Keratinocyte (primary cell): ENCODE measurements at regions not wholly inside any gene's neighbourhood (a gene's known extent, or its start where the extent isn't known, plus 50 kb on each side); places are given as distances from the start of the nearest gene placed in this dataset.

Experiments
- DNase-seq: peaks from one replicate; pipeline ENCODE4 v3.0.0-alpha.2; 2011; ENCODE audit warnings: low read depth, missing footprints, low spot score
- FAIRE-seq: peaks from 2 replicates; lab custom pipeline; 2011; peaks lifted over from hg19 to GRCh38; lab: Jason Lieb, UNC
- H2AFZ ChIP-seq: 2 replicates; pipeline ENCODE4 v1.6.0; 2012; ENCODE audit warnings: low read length, control low read depth, inconsistent platforms; ENCODE audit not compliant: control insufficient read depth
- H3K27ac ChIP-seq: 2 replicates; pipeline ENCODE4 v1.5.1; 2011; ENCODE audit warnings: low read length; ENCODE audit not compliant: control insufficient read depth, insufficient read depth
- H3K27me3 ChIP-seq: 3 replicates; pipeline ENCODE4 v1.6.0; 2011; ENCODE audit warnings: low read length; ENCODE audit not compliant: control insufficient read depth, insufficient read depth; ENCODE audit errors: extremely low read depth
- H3K36me3 ChIP-seq, 2 experiments: 2 replicates in 1 of 2; 3 replicates in 1 of 2; pipeline ENCODE4 v1.5.1; 2011; ENCODE audit warnings: low read length in 2 of 2, mild to moderate bottlenecking in 1 of 2; ENCODE audit not compliant: control insufficient read depth in 2 of 2, insufficient read depth in 2 of 2; ENCODE audit errors: extremely low read depth in 1 of 2
- H3K4me1 ChIP-seq: 3 replicates; pipeline ENCODE4 v1.5.1; 2011; ENCODE audit warnings: low read length; ENCODE audit not compliant: control insufficient read depth, insufficient read depth; ENCODE audit errors: extremely low read depth
- H3K4me2 ChIP-seq: 3 replicates; pipeline ENCODE4 v1.6.0; 2011; ENCODE audit warnings: low read depth, low read length; ENCODE audit not compliant: control insufficient read depth, insufficient read depth; ENCODE audit errors: extremely low read depth
- H3K4me3 ChIP-seq, 3 experiments: fragments of 200-600 bp in 1 of 3; sonication (generic) in 1 of 3; 2 replicates in 2 of 3; 3 replicates in 1 of 3; pipeline ENCODE4 v1.5.1; 2011 to 2016; ENCODE audit warnings: low read length in 3 of 3, mild to moderate bottlenecking in 3 of 3, control low read depth in 2 of 3, inconsistent platforms in 1 of 3, low read depth in 1 of 3, mixed read lengths in 1 of 3, mixed run types in 1 of 3, moderate library complexity in 1 of 3; ENCODE audit not compliant: control insufficient read depth in 2 of 3, insufficient read depth in 2 of 3; ENCODE audit errors: extremely low read depth in 1 of 3
- H3K79me2 ChIP-seq: 2 replicates; pipeline ENCODE4 v1.6.0; 2012; ENCODE audit warnings: low read length; ENCODE audit not compliant: control insufficient read depth, insufficient read depth
- H3K9ac ChIP-seq: 3 replicates; pipeline ENCODE4 v1.6.0; 2011; ENCODE audit warnings: low read length; ENCODE audit not compliant: control insufficient read depth, insufficient read depth; ENCODE audit errors: extremely low read depth
- H3K9me1 ChIP-seq: 3 replicates; pipeline ENCODE4 v1.6.0; 2011; ENCODE audit warnings: low read length; ENCODE audit not compliant: control insufficient read depth, insufficient read depth; ENCODE audit errors: extremely low read depth
- H3K9me3 ChIP-seq: 2 replicates; pipeline ENCODE4 v1.5.1; 2012; ENCODE audit warnings: low read depth, low read length; ENCODE audit not compliant: control insufficient read depth
- H4K20me1 ChIP-seq: 3 replicates; pipeline ENCODE4 v1.6.0; 2011; ENCODE audit warnings: low read length; ENCODE audit not compliant: control insufficient read depth, insufficient read depth; ENCODE audit errors: extremely low read depth
- CTCF ChIP-seq, 3 experiments: IDR thresholded peaks in 1 of 3; conservative IDR thresholded peaks in 1 of 3; optimal IDR thresholded peaks in 1 of 3; 2 replicates in 2 of 3; 3 replicates in 1 of 3; pipeline versions ENCODE3 to v1.5.1; 2011; ENCODE audit warnings: low read length in 3 of 3, mild to moderate bottlenecking in 3 of 3, moderate library complexity in 2 of 3, control low read depth in 1 of 3, inconsistent platforms in 1 of 3; ENCODE audit not compliant: insufficient read depth in 2 of 3; ENCODE audit errors: extremely low read depth in 1 of 3
- EZH2 ChIP-seq: IDR thresholded peaks from one replicate; pipeline ENCODE4 v1.6.1; 2012; ENCODE audit warnings: inconsistent platforms, mild to moderate bottlenecking, low read length, moderate library complexity
- dilution Hi-C: fragments of 300-500 bp; cut with MboI; formaldehyde crosslinking; loops from one replicate; pipeline ENCODE4 v1.7.0; 2020; ENCODE audit warnings: low sequenced_read_pairs; ENCODE audit not compliant: extremely low pct_ligation_motif_present

GRCh38 chr3:6047016-6047415 lies 813.9 kb upstream of the GRM7 start:
- Histone ChIP-seq H3K4me3 (no peak overlapping the region), H2AFZ (no peak overlapping the region), H3K27ac (no peak overlapping the region), H3K4me2 (no peak overlapping the region), H3K9me3 (peaks cover 2% of the 10 kb centered on the region), H4K20me1 (no peaks in the 10 kb centered on the region), H3K27me3 (no peaks in the 10 kb centered on the region), H3K4me1 (no peaks in the 10 kb centered on the region), H3K9ac (no peak overlapping the region), H3K36me3 (no peaks in the 10 kb centered on the region), H3K9me1 (no peaks in the 10 kb centered on the region), H3K79me2 (no peaks in the 10 kb centered on the region)
- TF ChIP-seq CTCF (optimal IDR thresholded peaks at IDR 0.05 in 1 of 3, IDR thresholded peaks at IDR 0.05 in 1 of 3, conservative IDR thresholded peaks at IDR 0.05 in 1 of 3; ENCODE audit: extremely low read depth in 1 of 3, insufficient read depth in 2 of 3, low read length in 3 of 3) (no peak), EZH2 (no peak)
- DNase-seq (no peak), FAIRE-seq (no peak)
- dilution Hi-C loops = no loop called here

- TF ChIP-seq CTCF (optimal IDR thresholded peaks at IDR 0.05 in 1 of 3, IDR thresholded peaks at IDR 0.05 in 1 of 3, conservative IDR thresholded peaks at IDR 0.05 in 1 of 3; ENCODE audit: extremely low read depth in 1 of 3, insufficient read depth in 2 of 3, low read length in 3 of 3) (no peak), EZH2 (no peak)
- Histone ChIP-seq H3K9me3 (no peaks in the 10 kb centered on the region), H3K27me3 (no peaks in the 10 kb centered on the region), H3K36me3 (no peaks in the 10 kb centered on the region), H3K79me2 (no peaks in the 10 kb centered on the region), H3K4me2 (no peak overlapping the region), H3K9ac (no peak overlapping the region), H3K9me1 (no peaks in the 10 kb centered on the region), H3K4me3 (no peak overlapping the region), H4K20me1 (no peaks in the 10 kb centered on the region), H3K4me1 (no peaks in the 10 kb centered on the region), H3K27ac (no peak overlapping the region), H2AFZ (no peak overlapping the region)
- DNase-seq = no peak
- no peak for FAIRE-seq
- dilution Hi-C loops = no loop called here
Measured at GRCh38 chr3:6060251-6060650, 800.7 kb upstream of the GRM7 start.
